IPS DF 4.7 (cell line): ENCODE measurements at regions not wholly inside any gene's neighbourhood (a gene's known extent, or its start where the extent isn't known, plus 50 kb on each side); places are given as distances from the start of the nearest gene placed in this dataset.

Source experiments
- DNase-seq: peaks from one replicate; pipeline ENCODE4 v3.0.0-alpha.2; 2013; ENCODE audit warnings: low spot score; ENCODE audit errors: extremely low read depth

DNA sequence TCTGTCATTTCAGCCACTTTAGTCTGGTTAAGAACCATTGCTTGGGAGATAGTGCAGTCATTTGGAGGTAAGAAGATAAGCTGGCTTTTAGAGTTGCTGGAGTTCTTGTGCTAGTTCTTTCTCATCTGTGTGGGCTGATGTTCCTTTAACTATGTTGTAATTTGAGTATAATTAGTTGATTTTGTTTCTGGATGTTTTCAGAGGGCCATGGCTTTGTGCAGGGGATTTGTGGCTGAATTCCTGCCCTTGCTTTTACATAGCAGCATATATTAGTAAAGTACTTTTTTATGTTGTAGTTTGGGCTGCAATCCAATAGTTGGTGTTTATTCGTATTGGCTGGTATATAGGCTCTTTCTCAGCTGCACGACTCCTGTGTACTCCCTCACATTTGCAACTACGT lies 339.6 kb downstream of the ANKRD50 start:
- DNase-seq: no peak

DNA sequence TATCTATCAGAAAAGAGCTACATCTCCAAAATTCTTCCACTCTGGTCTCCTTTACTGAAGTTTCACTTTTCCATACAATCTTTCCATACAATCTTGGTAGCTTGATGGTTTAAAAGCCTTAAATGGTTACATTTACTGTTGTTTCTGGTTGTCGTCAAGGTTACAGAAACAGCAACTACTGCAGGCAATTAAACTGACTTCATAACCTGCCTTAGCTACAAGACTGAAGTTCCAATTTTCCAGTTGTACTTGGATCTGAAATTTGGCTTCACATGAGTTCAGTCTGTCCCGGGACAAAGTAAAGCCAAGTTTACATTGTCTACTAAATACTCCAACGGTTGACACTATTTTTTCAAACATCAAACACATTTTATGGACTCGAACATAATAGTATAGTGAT lies 326.4 kb downstream of the ANKRD50 start:
- DNase-seq: no peak

DNA sequence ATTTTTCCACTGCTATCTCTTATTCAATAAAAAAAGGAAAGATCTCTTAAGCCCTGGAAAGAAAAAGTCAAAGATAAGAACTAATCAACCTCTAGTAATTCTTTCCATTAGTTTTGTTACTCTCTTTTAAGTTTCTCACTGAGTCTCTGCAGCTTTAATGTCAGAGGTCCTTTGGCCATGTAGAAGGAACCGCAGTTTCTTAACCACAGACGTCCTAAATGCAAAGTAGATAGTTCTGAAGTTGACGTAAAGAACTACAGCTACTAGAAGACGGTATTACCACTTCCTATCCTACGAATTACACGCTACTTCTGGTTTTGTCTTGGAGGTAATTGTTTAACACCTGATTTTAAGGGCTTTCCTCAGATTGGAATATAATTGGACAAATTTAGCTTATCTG lies 325.9 kb downstream of the ANKRD50 start:
- DNase-seq: no peak

DNA sequence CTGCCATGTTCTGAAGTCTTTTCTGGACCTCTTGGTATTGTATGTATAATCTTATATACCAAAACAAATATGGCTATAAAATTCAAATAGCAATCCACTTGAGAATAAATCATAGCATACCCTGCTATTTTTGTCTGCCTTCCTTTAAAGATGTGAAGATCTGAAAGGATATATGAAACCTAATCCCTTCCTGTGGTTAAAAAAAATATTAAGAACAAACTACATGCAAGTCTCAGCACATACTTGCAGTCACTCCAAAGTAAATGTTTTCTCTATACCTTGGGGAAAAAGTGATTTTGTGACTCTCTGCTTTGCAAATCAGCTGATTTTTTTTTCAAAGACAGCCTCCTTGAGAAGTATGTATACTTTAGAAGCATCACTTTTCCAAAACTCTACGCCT lies 322.9 kb downstream of the ANKRD50 start:
- no peak for DNase-seq

DNA sequence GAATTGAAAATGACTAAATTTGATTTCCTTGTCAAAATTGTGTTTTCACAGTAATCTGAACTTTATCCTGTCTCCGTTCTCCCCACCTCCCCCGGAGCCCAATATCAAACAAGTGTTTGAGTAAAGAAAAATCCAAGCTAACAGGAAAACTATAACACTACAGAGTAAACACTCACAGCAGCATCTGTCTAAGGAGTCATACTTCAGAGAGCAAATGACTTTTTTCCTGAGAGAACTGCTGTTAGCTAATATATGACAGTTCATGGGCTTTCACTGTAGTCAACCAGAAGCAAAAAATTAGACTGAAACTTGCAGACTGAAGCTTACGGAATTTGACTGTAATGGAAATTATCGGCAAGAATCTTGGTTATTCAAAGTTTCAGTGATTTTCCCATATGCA lies 321.7 kb downstream of the ANKRD50 start:
- DNase-seq: no peak

DNA sequence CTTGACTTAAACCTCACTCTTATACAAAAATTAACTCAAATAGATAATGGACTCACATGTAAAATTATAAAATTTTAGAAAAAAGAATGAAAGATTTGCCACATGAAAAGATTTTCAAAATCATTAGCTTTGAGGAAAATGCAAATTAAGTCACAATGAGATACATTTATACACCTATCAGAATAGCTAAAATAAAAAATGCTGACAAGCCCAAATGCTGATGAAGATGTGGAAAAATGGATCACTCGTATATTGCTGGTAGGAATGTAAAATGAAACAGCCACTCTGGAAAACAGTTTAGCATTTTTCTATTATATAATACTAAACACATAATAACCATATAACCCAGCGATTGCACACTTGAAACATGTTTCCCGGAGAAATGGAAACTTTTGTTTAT lies 316.2 kb downstream of the ANKRD50 start:
- DNase-seq: no peak

DNA sequence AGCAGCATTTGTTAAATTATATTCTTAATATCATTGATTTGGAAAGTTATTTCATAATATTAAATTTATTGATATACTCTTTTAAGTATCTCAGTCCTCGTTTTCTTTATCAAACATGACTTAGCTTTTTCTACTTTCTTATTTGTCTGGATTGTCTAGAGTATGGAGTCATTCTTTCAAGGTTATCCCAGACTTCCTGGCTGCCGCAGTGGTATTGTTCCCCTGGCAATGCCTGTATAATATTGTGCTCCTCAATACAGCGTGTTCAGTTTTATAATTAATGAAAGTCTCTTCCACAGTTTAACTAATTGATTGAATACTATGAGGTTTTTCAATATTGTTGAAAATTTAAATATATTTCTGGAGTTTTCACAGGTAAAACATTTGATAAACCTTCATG lies 310.9 kb downstream of the ANKRD50 start:
- no peak for DNase-seq

DNA sequence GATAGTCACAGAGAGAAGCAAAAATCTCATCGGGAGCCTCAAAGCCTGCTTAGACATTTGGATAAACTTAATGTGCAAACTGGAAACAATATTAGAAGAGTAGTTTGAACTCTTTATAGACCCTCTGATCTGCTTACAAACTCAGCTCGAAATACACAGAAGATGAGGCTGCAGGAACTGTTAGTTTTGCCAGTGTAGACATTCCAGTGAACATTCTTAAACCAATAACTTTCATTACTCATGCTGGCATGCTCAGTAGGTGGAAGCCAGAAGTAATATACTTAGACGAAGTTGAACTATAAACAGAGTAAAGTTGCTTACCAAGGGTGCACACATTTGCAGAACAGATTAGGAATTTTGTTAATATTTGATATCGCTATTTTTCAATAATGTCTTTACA lies 303.5 kb downstream of the ANKRD50 start:
- no peak for DNase-seq

DNA sequence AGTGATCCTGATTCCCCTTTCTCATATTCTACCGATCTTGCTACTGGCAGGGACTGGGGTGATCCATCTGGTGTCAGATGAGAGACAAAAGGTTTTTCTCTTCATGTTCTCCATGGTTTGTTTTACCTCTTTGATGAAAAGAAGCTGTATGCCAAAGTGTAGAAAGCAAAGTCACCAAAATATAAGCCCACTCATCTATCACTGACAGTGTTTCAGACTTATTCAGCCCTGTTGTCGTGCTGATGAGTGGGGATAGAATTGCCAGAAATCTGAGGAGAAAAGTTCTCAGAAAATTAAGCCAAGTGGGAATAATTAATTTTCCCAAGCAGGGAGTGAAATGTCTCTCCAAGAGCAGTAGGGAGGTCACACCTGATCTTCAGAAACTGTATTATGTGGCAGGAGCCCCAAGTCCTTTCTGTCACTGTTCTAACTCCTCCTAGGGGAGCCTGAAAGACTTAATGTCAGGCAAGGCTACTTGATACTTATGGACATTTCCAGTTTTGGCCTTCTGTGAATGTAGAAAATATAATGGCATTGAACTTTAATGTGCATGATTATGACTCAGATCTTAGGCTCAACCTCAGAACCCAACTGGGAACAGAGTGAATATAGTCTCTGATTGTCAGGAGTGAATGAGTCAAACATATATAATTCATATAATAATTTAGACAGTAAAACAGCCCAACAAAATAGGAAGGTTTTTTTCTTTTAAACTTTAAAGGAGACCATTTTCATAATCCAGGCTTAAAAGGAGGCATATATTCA lies 298.1 kb downstream of the ANKRD50 start:
- DNase-seq: no peak

DNA sequence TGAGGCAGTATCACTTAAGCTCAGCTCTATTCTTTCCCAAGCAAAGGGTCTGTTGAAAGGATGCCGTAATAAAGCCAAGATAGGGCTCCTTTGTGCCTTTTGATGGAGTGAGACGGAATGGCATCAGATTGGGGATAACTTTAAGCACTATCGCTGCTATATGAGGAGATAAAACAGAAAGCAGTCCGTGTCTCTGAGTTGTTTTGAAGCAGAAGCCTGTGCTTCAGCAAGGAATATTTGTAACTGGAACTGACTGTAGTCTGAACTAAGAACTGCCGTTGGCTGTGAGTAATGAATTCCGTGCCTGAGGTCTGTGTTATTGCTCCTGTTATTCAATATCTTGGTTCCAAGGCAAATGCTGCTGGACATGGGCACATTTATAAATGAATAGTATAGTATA lies 297.4 kb downstream of the ANKRD50 start:
- DNase-seq: no peak

DNA sequence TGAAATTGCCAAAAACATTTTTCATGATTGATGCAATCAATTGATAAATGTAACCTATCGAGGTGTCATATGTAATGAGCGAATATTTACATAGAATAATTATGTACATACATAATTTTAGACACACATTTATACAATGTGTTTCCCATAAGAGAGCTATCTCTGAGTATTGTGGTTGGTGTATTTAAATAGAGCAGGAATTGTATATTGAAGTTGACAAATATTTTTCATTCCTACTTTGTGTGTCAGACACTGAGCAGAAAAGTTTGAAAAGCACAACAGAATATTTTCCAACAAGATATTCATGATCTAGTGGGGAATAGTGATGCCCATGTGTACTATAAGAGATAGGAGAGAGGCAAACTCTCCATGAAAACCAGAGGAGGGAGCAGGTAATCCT lies 295.2 kb downstream of the ANKRD50 start:
- no peak for DNase-seq

DNA sequence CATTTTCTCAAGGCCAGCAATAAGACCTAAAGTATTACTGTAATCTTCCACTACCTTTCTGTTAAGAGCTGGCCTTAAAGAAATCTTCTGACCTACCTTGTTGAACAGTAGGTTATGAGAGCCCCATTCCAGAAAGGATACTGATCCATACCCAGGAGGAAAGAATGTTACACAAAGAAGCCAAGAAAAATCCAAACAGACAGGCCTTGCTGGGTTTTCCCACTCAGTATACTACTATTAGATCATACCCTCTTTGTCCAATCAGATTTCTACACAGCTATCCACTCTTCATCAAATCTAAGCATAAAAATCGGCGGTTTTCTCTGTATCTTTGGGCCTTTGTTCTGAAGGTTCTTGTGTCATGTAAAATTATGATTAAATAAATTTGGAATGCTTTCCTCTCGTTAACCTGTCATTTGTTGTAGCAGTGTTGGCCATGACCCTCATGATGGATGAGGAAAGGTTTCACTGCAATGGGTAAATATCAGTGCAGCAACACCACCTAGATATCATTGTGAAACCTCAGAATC lies 292.3 kb downstream of the ANKRD50 start:
- DNase-seq: no peak

DNA sequence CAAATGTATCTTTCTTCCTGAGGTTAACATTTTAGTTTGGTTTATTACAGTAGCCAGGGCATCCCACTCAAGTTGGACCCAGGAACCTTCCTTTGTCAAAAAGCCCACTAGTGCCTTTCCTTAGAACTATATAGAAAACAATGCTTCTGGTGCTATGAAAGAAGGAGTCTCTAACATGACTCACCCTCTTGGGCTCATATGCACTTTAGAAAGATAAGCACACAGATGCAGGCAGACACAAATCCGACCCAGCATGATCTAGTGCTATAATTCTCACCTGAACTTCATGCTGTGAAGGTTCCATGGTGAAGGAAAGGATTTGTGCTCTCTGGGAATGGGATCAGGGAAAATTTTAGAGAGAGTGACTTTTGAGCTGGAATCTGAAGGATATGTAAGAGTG lies 289.4 kb downstream of the ANKRD50 start:
- no peak for DNase-seq

DNA sequence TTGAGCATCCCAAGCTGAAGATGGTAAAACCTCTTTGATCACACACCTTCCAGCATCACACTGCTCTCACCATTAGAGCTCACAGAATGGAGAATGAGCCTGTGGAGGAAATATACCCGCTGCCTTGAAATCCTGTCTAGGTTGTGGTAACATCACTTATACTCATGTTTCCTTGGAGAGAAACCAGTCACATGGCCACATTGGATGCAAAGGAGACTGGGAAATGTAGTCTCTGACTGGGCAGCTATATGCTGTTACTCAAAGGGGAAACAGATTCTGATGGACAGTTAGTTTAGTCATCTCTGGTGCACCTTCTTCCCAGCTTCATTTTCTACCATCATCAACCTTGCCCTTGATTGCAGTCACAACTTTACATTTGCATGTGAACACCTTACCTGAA lies 286.3 kb downstream of the ANKRD50 start:
- DNase-seq: no peak

DNA sequence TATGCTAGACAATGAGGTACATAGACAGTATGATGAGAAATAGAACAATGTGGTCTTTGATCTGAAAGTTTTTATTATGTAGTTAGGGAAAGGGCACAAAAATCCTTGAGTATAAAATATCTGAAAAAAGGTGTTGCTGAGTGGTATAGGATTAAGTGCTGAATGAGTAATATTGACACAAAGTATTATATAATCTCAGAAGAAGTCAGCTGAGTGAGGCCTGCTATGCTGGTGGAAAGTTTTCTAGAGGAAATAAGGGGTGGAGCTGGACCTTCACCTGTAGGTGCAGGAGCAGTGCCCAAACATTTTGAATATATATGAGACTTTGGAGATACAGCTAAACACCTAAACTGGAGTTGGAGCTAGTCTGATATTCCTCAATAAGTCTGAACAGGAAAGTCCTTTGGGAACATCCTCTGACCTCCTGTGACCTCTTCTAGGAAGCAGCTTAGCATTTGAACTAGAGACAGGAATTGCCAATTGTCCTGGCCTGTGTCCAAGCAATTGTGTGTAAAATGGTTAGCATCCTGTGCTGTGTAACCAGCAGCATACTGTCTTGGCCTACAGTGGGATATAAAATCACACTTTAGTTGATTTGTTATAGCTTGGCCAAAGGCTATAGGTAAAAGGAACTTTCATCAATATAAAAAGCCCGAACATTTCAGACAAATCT lies 285.3 kb downstream of the ANKRD50 start:
- DNase-seq: no peak

DNA sequence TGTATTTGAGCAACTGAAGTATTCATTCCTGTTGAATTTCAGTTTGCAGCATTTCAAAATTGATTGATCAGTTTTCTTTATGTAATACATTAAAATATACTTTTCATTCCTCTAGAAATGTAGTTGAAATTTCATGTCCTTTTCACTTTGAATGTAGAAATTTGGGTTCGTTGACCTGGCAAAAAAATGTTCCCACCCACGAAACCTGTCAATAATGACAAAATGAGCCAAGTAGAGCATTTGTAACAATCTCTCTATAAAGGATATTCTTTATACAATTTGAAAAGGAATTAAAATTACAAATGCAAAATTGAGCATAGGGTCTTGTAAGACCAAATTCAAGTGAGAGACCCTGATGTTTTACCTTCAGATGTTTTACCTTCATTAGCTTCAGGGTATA lies 283.9 kb downstream of the ANKRD50 start:
- no peak for DNase-seq

DNA sequence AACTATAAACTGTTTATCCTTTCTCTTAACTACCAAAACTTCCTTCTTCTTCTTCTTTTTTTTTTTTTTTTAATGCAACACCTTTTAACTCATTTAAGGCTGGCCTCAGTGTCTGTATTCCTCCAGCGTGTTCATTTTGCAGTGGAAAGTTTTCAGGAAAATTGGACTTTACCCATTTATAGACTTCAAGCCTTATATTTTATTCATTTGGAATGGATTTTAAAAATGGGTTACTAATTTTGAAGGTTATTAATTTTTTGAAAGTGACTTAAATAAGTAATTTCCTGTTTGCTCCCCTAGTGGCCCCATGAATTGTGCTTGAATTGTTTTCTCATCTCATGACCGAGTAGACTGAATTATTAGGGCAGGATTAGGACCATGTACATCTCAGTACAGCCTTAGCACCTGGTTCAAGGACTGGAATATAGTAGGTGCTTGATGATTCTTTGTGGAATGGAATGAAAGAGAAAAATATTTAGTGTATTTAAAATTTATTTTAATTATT lies 282.7 kb downstream of the ANKRD50 start:
- no peak for DNase-seq

DNA sequence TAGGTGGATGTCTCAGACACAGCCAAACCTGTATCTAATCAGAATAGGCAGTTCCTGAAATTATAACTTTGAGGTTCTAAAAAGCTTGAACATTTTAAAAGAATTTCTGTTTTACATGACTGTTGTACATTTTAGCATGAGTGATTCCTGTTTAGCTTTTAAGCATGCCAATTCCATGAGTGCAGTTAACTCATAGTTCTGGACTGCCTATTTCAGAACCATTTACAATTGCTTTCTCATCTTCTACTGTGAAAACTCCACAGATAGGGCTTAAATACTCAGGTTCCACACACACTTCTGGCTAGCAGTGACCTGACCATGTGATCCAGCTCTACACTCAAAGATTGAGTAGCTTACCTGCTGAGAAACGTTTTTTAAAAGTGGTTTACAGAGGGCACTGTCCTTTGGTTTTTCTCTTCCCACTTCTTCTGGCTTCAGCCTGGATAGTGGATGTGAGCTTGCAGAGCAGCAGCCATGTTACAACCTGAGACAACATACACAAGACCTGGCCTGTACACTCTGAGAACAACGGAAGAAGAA lies 280.8 kb downstream of the ANKRD50 start:
- DNase-seq: no peak

DNA sequence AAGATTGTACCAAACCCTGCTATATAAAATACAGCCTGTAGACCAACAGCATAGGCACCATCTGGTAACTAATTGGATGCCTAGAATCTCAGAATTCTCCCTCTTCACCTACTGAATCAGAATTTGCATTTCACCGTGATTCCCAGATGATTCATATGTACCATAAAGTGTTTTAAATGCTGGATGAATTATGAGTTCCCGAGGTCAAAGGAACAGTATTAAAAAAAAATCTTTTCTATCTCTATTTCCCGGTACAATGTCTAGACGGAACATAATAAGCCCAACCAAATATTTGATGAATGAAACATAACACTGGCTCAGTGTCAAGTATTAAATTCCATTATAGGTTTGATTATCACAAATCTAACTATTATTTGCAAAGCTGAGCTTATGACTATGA lies 280.0 kb downstream of the ANKRD50 start:
- DNase-seq: no peak

DNA sequence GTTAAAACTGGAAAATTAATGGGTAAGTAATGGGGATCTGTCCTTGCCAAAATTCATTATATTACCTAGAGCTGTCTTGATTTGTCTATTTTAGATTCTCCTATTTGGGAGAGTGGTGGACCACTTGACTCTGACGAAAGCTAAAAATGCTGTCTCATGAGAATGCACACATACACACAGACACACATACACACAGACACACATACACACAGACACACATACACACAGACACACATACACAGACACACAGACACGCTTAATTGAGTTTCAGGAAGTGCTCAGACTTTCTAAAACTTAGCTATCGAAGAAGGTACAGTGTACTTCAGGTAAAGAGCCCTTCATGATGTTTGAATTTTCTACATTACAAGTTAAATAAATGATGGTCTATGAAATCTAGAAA lies 279.5 kb downstream of the ANKRD50 start:
- DNase-seq: no peak

DNA sequence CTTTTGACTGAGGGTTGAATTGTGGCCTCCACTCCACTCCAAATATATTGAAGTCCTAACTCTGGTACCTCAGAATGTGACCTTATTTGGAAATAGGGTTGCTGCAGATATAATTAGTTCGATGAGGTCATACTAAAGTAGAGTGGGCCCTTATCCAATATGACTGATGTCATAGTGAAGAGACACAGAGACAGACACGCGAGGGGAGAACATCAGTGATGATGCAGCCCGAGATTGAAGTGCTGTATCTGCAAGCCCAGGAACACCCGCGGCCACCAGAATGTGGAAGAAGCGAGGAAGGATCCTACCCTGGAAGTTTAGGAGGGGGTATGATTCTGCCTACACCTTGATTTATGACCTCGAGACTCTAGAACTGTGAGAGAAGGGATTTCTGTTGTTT lies 279.0 kb downstream of the ANKRD50 start:
- DNase-seq: no peak

DNA sequence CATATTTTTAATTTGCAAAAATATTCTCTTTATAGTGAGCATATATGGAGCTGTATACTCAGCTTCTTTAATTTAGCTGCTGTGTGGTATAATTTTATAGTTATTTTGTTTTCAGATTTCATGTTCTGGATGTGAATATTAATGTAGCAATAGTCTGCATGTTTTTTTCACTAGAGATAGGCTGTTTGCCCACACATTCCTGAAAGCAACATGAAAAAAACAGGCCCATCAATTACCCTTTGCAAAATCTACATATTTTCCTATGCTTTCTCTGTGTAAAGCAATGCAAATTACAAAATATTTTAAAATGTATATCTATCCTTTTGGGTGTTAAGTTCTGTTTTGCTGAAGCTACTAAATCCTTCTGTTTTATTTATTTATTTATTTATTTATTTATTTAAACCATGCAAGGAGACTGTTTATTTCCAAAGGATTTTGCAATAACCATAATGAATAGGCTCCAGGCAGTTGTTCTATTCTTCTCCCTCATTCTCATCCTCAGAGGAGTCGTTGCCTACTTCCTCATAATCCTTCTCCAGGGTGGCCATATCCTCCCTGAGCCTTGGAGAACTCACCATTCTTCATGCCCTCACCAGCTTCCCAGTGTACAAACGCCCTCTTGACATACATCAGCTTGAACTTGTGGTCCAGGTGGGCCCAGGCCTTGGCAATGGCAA lies 277.1 kb downstream of the ANKRD50 start:
- DNase-seq: no peak
